SK-N-SH treated with all-trans-retinoic acid at 6 μM for 48 hours (cell line): ENCODE measurements at regions not wholly inside any gene's neighbourhood (a gene's known extent, or its start where the extent isn't known, plus 50 kb on each side); places are given as distances from the start of the nearest gene placed in this dataset.

Experiments
- ATAC-seq: fragments of 200-7000 bp; cut with Tn5 transposase; 3 replicates; pipeline ENCODE4 v1.9.1; 2020; ENCODE audit warnings: mild to moderate bottlenecking, moderate library complexity
- ARNTL ChIP-seq: fragments of 450-650 bp; formaldehyde crosslinking; IDR thresholded peaks from 2 replicates; pipeline ENCODE4 v1.5.0; 2020; ENCODE audit warnings: low read depth, mild to moderate bottlenecking, moderate library complexity, borderline replicate concordance
- BACH2 ChIP-seq: fragments of 250-450 bp; sonication (Bioruptor Pico); IDR thresholded peaks from 2 replicates; pipeline ENCODE4 v1.9.0; 2021; ENCODE audit warnings: mild to moderate bottlenecking, borderline replicate concordance
- CSDC2 ChIP-seq: fragments of 250-450 bp; sonication (Bioruptor Pico); IDR thresholded peaks from 2 replicates; pipeline ENCODE4 v1.5.0; 2020; ENCODE audit warnings: mild to moderate bottlenecking, moderate library complexity
- CSRNP3 ChIP-seq: fragments of 250-450 bp; sonication (Bioruptor Pico); IDR thresholded peaks from 2 replicates; pipeline ENCODE4 v1.5.1; 2021; ENCODE audit warnings: mild to moderate bottlenecking, moderate library complexity
- ESRRG ChIP-seq: fragments of 250-450 bp; sonication (Bioruptor Pico); IDR thresholded peaks from 2 replicates; pipeline ENCODE4 v1.6.1; 2021; ENCODE audit warnings: mild to moderate bottlenecking
- GLIS3 ChIP-seq: fragments of 250-450 bp; sonication (Bioruptor Pico); IDR thresholded peaks from 2 replicates; pipeline ENCODE4 v1.5.0; 2020; ENCODE audit warnings: mild to moderate bottlenecking, moderate library complexity
- ISL1 ChIP-seq: fragments of 250-450 bp; sonication (Bioruptor Pico); IDR thresholded peaks from 2 replicates; pipeline ENCODE4 v2.1.2; 2022; ENCODE audit warnings: mild to moderate bottlenecking, moderate library complexity
- OSR1 ChIP-seq: fragments of 250-450 bp; sonication (Bioruptor Pico); IDR thresholded peaks from 2 replicates; pipeline ENCODE4 v1.8.0; 2022; ENCODE audit warnings: moderate library complexity, mild to moderate bottlenecking, inconsistent platforms
- PPARA ChIP-seq: fragments of 250-450 bp; sonication (Bioruptor Pico); IDR thresholded peaks from 2 replicates; pipeline ENCODE4 v1.5.0; 2020; ENCODE audit warnings: mild to moderate bottlenecking, borderline replicate concordance
- RARB ChIP-seq: fragments of 250-450 bp; sonication (Bioruptor Pico); IDR thresholded peaks from 2 replicates; pipeline ENCODE4 v1.8.0; 2021; ENCODE audit warnings: mild to moderate bottlenecking, moderate library complexity
- SNAI2 ChIP-seq: fragments of 250-450 bp; sonication (Bioruptor Pico); IDR thresholded peaks from 2 replicates; pipeline ENCODE4 v1.5.0; 2020; ENCODE audit warnings: mild to moderate bottlenecking, moderate library complexity
- TOX ChIP-seq: fragments of 250-450 bp; sonication (Bioruptor Pico); IDR thresholded peaks from 2 replicates; pipeline ENCODE4 v1.8.0; 2021; ENCODE audit warnings: mild to moderate bottlenecking, moderate library complexity, borderline replicate concordance
- TSHZ2 ChIP-seq: fragments of 250-450 bp; sonication (Bioruptor Pico); IDR thresholded peaks from 2 replicates; pipeline ENCODE4 v1.5.0; 2020; ENCODE audit warnings: mild to moderate bottlenecking, moderate library complexity
- ZC3H10 ChIP-seq: fragments of 250-450 bp; sonication (Bioruptor Pico); IDR thresholded peaks from 2 replicates; pipeline ENCODE4 v1.5.1; 2021; ENCODE audit warnings: mild to moderate bottlenecking, moderate library complexity
- ZFP3 ChIP-seq: fragments of 250-450 bp; sonication (Bioruptor Pico); IDR thresholded peaks from 2 replicates; pipeline ENCODE4 v1.5.0; 2020; ENCODE audit warnings: mild to moderate bottlenecking, moderate library complexity
- ZFP30 ChIP-seq: fragments of 450-650 bp; formaldehyde crosslinking; IDR thresholded peaks from 2 replicates; pipeline ENCODE4 v1.5.0; 2022; ENCODE audit warnings: mild to moderate bottlenecking, moderate library complexity
- ZNF565 ChIP-seq: fragments of 450-650 bp; formaldehyde crosslinking; conservative IDR thresholded peaks from 2 replicates; pipeline ENCODE4 v1.5.0; 2020; ENCODE audit warnings: low read depth, mild to moderate bottlenecking, moderate library complexity
- ZNF70 ChIP-seq: fragments of 450-650 bp; formaldehyde crosslinking; IDR thresholded peaks from 2 replicates; pipeline ENCODE4 v1.5.0; 2020; ENCODE audit warnings: mild to moderate bottlenecking, moderate library complexity
- TF ChIP-seq, protein P1 (sequence below): fragments of 250-450 bp; sonication (Bioruptor Pico); IDR thresholded peaks from 2 replicates; pipeline ENCODE4 v1.8.0; 2020; ENCODE audit warnings: mild to moderate bottlenecking, moderate library complexity, borderline replicate concordance
- TF ChIP-seq, protein P2 (sequence below): fragments of 250-450 bp; sonication (Bioruptor Pico); IDR thresholded peaks from 2 replicates; pipeline ENCODE4 v1.5.1; 2020; ENCODE audit warnings: low read depth, mild to moderate bottlenecking, moderate library complexity

- TF ChIP-seq, protein P1, sequence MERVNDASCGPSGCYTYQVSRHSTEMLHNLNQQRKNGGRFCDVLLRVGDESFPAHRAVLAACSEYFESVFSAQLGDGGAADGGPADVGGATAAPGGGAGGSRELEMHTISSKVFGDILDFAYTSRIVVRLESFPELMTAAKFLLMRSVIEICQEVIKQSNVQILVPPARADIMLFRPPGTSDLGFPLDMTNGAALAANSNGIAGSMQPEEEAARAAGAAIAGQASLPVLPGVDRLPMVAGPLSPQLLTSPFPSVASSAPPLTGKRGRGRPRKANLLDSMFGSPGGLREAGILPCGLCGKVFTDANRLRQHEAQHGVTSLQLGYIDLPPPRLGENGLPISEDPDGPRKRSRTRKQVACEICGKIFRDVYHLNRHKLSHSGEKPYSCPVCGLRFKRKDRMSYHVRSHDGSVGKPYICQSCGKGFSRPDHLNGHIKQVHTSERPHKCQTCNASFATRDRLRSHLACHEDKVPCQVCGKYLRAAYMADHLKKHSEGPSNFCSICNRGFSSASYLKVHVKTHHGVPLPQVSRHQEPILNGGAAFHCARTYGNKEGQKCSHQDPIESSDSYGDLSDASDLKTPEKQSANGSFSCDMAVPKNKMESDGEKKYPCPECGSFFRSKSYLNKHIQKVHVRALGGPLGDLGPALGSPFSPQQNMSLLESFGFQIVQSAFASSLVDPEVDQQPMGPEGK (CRISPR knock-in tag) = no peak
- TF ChIP-seq GLIS3 (CRISPR knock-in tag) (no peak), RARB (no peak)
Measured at GRCh38 chr15:36390491-36390890, 188.9 kb upstream of the CDIN1 start (continued).

DNA sequence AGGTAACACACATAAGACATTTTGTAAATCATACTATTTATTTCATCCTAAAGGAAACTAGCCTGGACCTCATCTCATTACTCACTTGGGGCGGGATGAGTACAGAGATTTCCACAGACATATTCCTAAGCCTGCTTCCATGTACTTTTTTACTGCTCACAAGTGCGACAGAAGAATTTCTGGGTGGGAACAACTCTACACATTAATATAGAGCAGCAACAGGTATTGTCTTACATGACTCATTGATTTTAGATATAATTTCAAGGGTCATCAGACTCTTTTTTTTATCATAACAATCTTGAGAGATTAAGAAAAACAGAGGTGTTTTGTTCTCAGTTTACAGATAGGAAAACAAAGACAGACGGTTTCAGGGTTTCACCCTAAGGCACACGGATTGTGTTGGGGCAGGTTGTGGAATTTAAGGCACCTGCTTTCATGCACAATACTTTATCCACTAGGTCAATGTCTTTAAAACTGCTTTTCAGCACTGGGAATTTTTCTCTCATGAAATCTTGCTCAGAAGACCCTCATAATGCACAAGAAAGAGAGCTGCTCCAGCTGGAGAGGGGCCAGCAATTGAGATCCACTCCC, 186.7 kb upstream of the CDIN1 start:
- TF ChIP-seq ESRRG = no peak
- no peak for TF ChIP-seq ZNF70 (CRISPR knock-in tag)
- TF ChIP-seq ISL1 (CRISPR knock-in tag) = no peak
- no peak for TF ChIP-seq ARNTL (CRISPR knock-in tag)
- no peak for TF ChIP-seq SNAI2 (CRISPR knock-in tag)
- TF ChIP-seq TOX (CRISPR knock-in tag) = no peak
- TF ChIP-seq GLIS3 (CRISPR knock-in tag) = no peak
- TF ChIP-seq RARB = no peak
- TF ChIP-seq ZNF565 (CRISPR knock-in tag) = no peak
- no peak for TF ChIP-seq ZFP3 (CRISPR knock-in tag)
- TF ChIP-seq, protein P2, sequence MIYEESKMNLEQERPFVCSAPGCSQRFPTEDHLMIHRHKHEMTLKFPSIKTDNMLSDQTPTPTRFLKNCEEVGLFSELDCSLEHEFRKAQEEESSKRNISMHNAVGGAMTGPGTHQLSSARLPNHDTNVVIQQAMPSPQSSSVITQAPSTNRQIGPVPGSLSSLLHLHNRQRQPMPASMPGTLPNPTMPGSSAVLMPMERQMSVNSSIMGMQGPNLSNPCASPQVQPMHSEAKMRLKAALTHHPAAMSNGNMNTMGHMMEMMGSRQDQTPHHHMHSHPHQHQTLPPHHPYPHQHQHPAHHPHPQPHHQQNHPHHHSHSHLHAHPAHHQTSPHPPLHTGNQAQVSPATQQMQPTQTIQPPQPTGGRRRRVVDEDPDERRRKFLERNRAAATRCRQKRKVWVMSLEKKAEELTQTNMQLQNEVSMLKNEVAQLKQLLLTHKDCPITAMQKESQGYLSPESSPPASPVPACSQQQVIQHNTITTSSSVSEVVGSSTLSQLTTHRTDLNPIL (CRISPR knock-in tag) = no peak
- TF ChIP-seq OSR1 (CRISPR knock-in tag) = no peak
- no peak for TF ChIP-seq BACH2
- TF ChIP-seq PPARA (CRISPR knock-in tag) = no peak
- ATAC-seq = no peak

DNA sequence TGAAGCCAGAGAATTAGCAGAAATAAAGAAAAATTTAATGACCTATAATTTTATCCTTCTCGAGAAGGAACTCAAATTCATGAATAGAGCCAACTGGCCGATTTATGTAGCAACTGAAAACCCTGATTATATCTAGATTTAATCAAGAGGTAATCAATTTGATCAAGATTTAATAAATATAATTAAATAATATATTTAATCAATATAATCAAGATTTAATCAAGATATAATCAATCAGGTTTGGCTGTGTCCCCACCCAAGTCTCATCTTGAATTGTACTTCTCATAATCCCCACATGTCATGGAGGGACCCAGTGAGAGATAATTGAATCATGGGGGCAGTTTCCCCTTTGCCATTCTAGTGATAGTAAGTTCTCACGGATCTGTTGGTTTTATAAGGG, 181.2 kb upstream of the CDIN1 start:
- no peak for ATAC-seq
- TF ChIP-seq GLIS3 (CRISPR knock-in tag) (no peak), CSDC2 (CRISPR knock-in tag) (no peak), ZNF565 (CRISPR knock-in tag) (no peak), ISL1 (CRISPR knock-in tag) (no peak), TOX (CRISPR knock-in tag) (no peak), ZC3H10 (no peak), ZNF70 (CRISPR knock-in tag) (no peak), SNAI2 (CRISPR knock-in tag) (no peak), ZFP30 (CRISPR knock-in tag) (no peak), TSHZ2 (no peak), ESRRG (no peak), CSRNP3 (no peak)
- TF ChIP-seq, protein P1 (CRISPR knock-in tag) = no peak
- TF ChIP-seq, protein P2 (CRISPR knock-in tag) = no peak
